MG63 (cell line): ENCODE measurements at regions not wholly inside any gene's neighbourhood (a gene's known extent, or its start where the extent isn't known, plus 50 kb on each side); places are given as distances from the start of the nearest gene placed in this dataset.

ENCODE experiments used
- DNase-seq: peaks from one replicate; pipeline ENCODE4 v3.0.0-alpha.2; 2020
- H3K27me3 ChIP-seq: fragments of 250-450 bp; sonication (Bioruptor Pico); 2 replicates; pipeline ENCODE4 v1.5.1; 2020; ENCODE audit warnings: mild to moderate bottlenecking, moderate library complexity
- H3K36me3 ChIP-seq: fragments of 250-450 bp; sonication (Bioruptor Pico); 2 replicates; pipeline ENCODE4 v1.5.1; 2020; ENCODE audit warnings: mild to moderate bottlenecking, moderate library complexity
- H3K4me3 ChIP-seq: fragments of 250-450 bp; sonication (Bioruptor Pico); 2 replicates; pipeline ENCODE4 v1.5.1; 2020; ENCODE audit warnings: mild to moderate bottlenecking, moderate library complexity
- H3K9me3 ChIP-seq: fragments of 250-450 bp; sonication (Bioruptor Pico); 2 replicates; pipeline ENCODE4 v1.5.1; 2020; ENCODE audit warnings: mild to moderate bottlenecking, moderate library complexity

DNA sequence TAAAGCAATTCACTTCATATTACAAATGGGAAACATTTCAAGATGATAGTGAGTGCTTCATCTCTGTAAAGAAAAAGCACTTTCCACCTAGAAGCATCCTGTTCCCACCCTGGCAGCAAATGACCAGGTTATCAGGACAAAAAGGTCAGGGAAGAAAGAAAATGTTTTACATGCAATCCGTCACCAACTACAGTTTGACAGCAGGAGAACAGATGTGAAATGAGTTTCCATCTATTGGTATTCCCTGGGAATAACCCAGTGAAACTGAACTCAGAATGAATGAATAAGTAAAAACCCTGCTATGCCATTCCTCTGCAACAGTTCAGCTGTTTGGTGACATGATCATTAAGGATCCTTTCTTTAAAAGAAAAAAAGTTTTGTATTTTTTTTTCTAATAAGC, 67.6 kb downstream of the HTR1A start:
- H3K27me3 ChIP-seq: no peaks in the 10 kb centered on the region
- no peak for DNase-seq
- no peaks in the 10 kb centered on the region for H3K36me3 ChIP-seq
- no peaks in the 10 kb centered on the region for H3K9me3 ChIP-seq
- no peak overlapping the region for H3K4me3 ChIP-seq

- H3K4me3 ChIP-seq: no peak overlapping the region
- no peaks in the 10 kb centered on the region for H3K27me3 ChIP-seq
- no peak for DNase-seq
- no peaks in the 10 kb centered on the region for H3K36me3 ChIP-seq
- no peaks in the 10 kb centered on the region for H3K9me3 ChIP-seq
These were observed 83.5 kb downstream of the HTR1A start for GRCh38 chr5:63878788-63879187.

- no peaks in the 10 kb centered on the region for H3K36me3 ChIP-seq
- H3K9me3 ChIP-seq: no peaks in the 10 kb centered on the region
- DNase-seq: no peak
- no peaks in the 10 kb centered on the region for H3K27me3 ChIP-seq
- H3K4me3 ChIP-seq: no peak overlapping the region
These were observed 84.3 kb downstream of the HTR1A start for GRCh38 chr5:63877961-63878360.

DNA sequence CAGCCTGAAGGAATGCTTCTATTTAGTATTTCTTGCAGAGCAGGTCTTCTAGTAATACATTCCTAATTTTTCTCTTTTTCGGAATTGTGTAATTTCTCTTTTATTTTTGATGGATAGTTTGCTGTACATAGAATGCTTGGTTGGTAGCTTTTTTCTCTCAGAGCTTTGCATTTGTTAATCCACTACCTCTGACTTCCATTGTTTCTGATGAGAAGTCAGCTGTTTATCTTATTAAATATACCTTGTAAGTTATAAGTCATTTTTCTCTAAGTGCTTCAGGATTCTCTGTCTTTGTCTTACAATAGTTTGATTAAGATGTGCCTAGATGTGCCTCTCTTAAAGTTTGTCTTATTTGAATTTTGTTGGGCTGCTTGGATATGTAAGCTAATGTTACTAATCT, 101.9 kb downstream of the HTR1A start:
- H3K36me3 ChIP-seq: no peaks in the 10 kb centered on the region
- H3K27me3 ChIP-seq: no peaks in the 10 kb centered on the region
- DNase-seq: no peak
- peaks cover 6% of the 10 kb centered on the region; the same call in 1 of the 2 replicates for H3K9me3 ChIP-seq
- H3K4me3 ChIP-seq: no peak overlapping the region

GRCh38 chr5:63854076-63854475, 108.2 kb downstream of the HTR1A start:
- DNase-seq: no peak
- H3K9me3 ChIP-seq: no peaks in the 10 kb centered on the region

GRCh38 chr5:63843190-63843589, 119.1 kb downstream of the HTR1A start:
- DNase-seq: no peak
- Histone ChIP-seq H3K36me3 (no peaks in the 10 kb centered on the region), H3K9me3 (no peaks in the 10 kb centered on the region), H3K27me3 (no peaks in the 10 kb centered on the region), H3K4me3 (no peak overlapping the region)

More at GRCh38 chr5:63854076-63854475, 108.2 kb downstream of the HTR1A start:
- Histone ChIP-seq H3K4me3 (no peak overlapping the region), H3K36me3 (no peaks in the 10 kb centered on the region), H3K27me3 (no peaks in the 10 kb centered on the region)

- Histone ChIP-seq H3K27me3 (no peaks in the 10 kb centered on the region), H3K9me3 (no peaks in the 10 kb centered on the region)
- no peak for DNase-seq
These were observed 124.8 kb downstream of the HTR1A start for GRCh38 chr5:63837437-63837836.

DNA sequence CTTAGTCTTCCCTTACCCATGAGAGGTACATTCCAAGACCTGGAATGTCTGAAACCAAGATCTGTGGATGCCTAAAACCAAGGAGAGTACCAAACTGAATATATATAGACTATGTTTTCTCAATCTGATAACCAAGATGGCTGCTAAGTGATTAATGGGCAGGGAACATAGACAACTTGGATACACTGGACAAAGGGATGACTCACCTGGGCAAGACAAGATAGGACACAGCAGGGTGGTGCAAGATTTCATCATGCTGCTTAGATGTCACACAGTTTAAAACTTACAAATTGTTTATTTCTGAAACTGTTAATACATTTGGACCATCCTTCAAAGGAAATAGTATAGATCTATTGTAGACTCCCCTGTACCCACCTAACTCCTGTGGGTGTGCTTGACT, 130.9 kb downstream of the HTR1A start:
- no peak overlapping the region for H3K4me3 ChIP-seq

More at GRCh38 chr5:63837437-63837836, 124.8 kb downstream of the HTR1A start:
- Histone ChIP-seq H3K36me3 (no peaks in the 10 kb centered on the region), H3K4me3 (no peak overlapping the region)

GRCh38 chr5:63825984-63826383, 136.3 kb downstream of the HTR1A start:
- H3K36me3 ChIP-seq: no peaks in the 10 kb centered on the region

More for the DNA sequence above, 130.9 kb downstream of the HTR1A start:
- DNase-seq: no peak
- Histone ChIP-seq H3K27me3 (no peaks in the 10 kb centered on the region), H3K36me3 (no peaks in the 10 kb centered on the region), H3K9me3 (no peaks in the 10 kb centered on the region)

GRCh38 chr5:63823583-63823982, 138.7 kb downstream of the HTR1A start:
- Histone ChIP-seq H3K4me3 (no peak overlapping the region), H3K9me3 (no peaks in the 10 kb centered on the region), H3K36me3 (no peaks in the 10 kb centered on the region), H3K27me3 (no peaks in the 10 kb centered on the region; the same call in 1 of the 2 replicates)
- DNase-seq: no peak

More at GRCh38 chr5:63825984-63826383, 136.3 kb downstream of the HTR1A start:
- H3K27me3 ChIP-seq: no peaks in the 10 kb centered on the region; the same call in 1 of the 2 replicates
- no peak for DNase-seq
- H3K4me3 ChIP-seq: no peak overlapping the region
- H3K9me3 ChIP-seq: no peaks in the 10 kb centered on the region

DNA sequence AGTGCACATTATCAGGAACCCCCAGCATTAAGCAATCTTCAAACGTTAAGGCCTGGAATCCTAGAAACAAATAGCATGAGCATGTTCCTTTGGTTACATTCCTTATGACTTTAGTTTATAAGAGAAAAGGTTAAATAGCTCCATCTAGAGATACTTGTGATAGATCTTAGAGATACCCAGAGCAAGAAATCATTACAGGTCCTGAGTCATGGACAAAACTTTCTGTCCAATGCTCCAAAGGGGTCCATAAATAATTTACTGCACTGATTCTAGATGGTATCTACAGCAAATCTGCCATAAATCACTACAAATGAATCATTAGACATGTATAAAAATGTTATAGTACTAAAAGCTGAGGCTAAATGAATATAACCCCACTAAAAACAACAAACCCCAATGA, 139.6 kb downstream of the HTR1A start:
- Histone ChIP-seq H3K9me3 (no peaks in the 10 kb centered on the region), H3K4me3 (no peak overlapping the region), H3K27me3 (no peaks in the 10 kb centered on the region; the same call in 1 of the 2 replicates), H3K36me3 (no peaks in the 10 kb centered on the region)
- no peak for DNase-seq

GRCh38 chr5:63820577-63820976, 141.7 kb downstream of the HTR1A start:
- Histone ChIP-seq H3K27me3 (no peaks in the 10 kb centered on the region; the same call in 1 of the 2 replicates), H3K36me3 (no peaks in the 10 kb centered on the region), H3K9me3 (no peaks in the 10 kb centered on the region), H3K4me3 (no peak overlapping the region)
- DNase-seq: no peak

DNA sequence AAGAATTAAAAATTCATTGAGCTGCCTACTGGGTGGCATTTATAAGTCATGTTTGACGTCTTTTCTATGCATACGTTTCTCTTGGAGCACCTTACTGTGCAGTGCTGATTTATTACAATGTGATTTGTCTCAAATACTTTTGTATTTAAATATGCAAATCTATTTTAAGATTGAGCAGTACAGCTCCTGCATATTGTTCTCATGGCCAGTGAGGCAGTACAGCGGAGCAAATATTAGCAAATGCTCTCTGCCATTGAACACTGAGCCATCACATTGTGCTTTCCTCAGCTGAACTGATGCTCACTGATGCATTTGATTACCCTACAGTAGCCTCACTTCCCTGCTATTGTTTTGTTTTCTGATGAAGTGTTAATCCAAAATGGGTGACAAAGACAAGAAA, 149.6 kb downstream of the HTR1A start:
- no peak overlapping the region for H3K4me3 ChIP-seq
- H3K9me3 ChIP-seq: no peaks in the 10 kb centered on the region
- H3K36me3 ChIP-seq: no peaks in the 10 kb centered on the region
- no peak for DNase-seq
- H3K27me3 ChIP-seq: no peaks in the 10 kb centered on the region

GRCh38 chr5:63811961-63812360, 150.3 kb downstream of the HTR1A start:
- no peak for DNase-seq
- no peaks in the 10 kb centered on the region for H3K9me3 ChIP-seq
- no peaks in the 10 kb centered on the region for H3K36me3 ChIP-seq
- no peaks in the 10 kb centered on the region for H3K27me3 ChIP-seq
- no peak overlapping the region for H3K4me3 ChIP-seq

DNA sequence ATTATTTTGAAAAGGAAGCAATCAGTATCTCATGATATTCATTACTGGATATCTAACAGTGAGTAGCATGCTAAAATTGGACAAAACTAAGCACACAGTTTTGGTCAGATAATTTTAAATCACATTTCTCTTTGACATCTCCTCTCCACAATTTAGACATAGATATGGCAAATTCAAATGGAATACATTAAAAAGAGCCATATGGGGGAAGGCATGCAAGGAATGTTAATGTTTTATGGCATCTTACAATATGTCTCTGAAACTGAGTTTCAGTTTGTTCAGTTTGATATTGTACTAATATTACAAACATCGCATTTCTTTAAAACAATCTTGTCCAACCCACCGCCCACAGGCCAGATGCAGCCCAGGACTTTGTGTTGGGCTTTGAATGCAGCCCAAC, 151.0 kb downstream of the HTR1A start:
- Histone ChIP-seq H3K9me3 (no peaks in the 10 kb centered on the region), H3K27me3 (no peaks in the 10 kb centered on the region), H3K36me3 (no peaks in the 10 kb centered on the region), H3K4me3 (no peak overlapping the region)
- no peak for DNase-seq

DNA sequence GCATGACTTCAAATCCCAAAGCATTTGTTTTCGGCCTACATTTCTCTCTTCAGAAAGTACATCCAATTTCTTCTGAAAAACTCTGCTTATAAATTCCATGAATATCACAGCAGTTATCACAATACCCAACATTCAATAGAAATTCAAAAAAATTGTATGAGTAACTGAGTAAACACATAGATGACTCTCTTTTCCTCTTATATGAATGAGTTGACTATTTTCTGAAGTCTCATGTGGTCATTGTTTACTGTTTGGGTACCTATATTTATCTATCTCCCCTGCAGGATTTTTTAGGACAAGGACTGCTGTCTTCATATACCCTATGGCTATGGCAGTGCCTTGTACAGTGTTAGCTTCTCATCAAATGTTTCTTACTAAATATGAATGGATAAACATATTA, 157.1 kb downstream of the HTR1A start:
- H3K9me3 ChIP-seq: no peaks in the 10 kb centered on the region
- no peaks in the 10 kb centered on the region for H3K36me3 ChIP-seq
- H3K27me3 ChIP-seq: no peaks in the 10 kb centered on the region
- no peak overlapping the region for H3K4me3 ChIP-seq
- DNase-seq: no peak

GRCh38 chr5:63803165-63803564, 159.1 kb downstream of the HTR1A start:
- H3K36me3 ChIP-seq: no peaks in the 10 kb centered on the region
- H3K27me3 ChIP-seq: no peaks in the 10 kb centered on the region
- no peaks in the 10 kb centered on the region for H3K9me3 ChIP-seq
- no peak overlapping the region for H3K4me3 ChIP-seq
- no peak for DNase-seq

DNA sequence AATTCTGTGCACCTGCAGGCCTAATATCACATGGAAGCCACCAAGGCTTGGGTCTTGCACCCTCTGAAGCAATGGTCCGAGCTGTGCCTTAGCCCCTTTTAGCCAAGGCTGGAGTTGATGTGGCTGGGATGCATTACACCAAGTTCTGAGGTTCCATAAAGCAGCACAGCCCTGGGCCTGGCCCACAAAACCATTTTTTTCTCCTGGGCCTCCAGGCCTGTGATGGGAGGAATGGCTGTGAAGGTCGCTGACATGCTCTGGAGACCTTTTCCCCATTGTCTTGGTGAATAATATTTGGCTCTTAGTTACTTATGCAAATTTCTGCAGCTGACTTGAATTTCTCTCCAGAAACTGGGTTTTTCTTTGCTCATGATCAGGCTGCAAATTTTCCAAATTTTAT, 167.3 kb downstream of the HTR1A start:
- H3K4me3 ChIP-seq: no peak overlapping the region
- H3K36me3 ChIP-seq: no peaks in the 10 kb centered on the region

DNA sequence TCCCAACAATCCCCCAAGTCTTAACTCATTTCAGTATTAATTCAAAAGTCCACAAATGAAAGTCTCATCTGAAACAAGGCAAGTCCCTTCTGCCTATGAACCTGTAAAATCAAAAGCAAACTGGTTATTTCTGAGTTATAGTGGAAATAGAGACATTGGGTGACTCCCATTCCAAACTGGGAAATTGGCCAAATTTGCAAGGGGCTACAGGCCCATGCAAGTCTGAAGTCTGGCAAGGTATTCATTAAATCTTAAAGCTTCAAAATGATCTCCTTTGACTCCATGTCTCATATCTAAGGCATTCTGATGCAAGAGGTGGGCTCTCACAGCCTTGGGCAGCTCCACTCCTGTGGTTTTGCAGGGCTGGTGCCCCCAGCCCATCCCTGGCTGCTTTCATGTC, 167.9 kb downstream of the HTR1A start:
- no peaks in the 10 kb centered on the region for H3K36me3 ChIP-seq
- no peaks in the 10 kb centered on the region for H3K27me3 ChIP-seq
- no peaks in the 10 kb centered on the region for H3K9me3 ChIP-seq
- H3K4me3 ChIP-seq: no peak overlapping the region
- no peak for DNase-seq

More for the DNA sequence above, 167.3 kb downstream of the HTR1A start:
- DNase-seq: no peak
- Histone ChIP-seq H3K9me3 (no peaks in the 10 kb centered on the region), H3K27me3 (no peaks in the 10 kb centered on the region)
